Loucy (cell line): ENCODE measurements at regions not wholly inside any gene's neighbourhood (a gene's known extent, or its start where the extent isn't known, plus 50 kb on each side); places are given as distances from the start of the nearest gene placed in this dataset.

Source experiments
- EZH2phosphoT487 ChIP-seq: fragments of 200-600 bp; IDR thresholded peaks from 2 replicates; pipeline ENCODE4 v1.6.1; 2018; ENCODE audit warnings: antibody characterized with exemption, mild to moderate bottlenecking, moderate library complexity, borderline replicate concordance
- TF ChIP-seq, protein P1 (sequence below): fragments of 200-600 bp; sonication (generic); conservative IDR thresholded peaks from 2 replicates; pipeline ENCODE4 v1.5.1; 2014; ENCODE audit warnings: mild to moderate bottlenecking, antibody characterized with exemption, low read length

DNA sequence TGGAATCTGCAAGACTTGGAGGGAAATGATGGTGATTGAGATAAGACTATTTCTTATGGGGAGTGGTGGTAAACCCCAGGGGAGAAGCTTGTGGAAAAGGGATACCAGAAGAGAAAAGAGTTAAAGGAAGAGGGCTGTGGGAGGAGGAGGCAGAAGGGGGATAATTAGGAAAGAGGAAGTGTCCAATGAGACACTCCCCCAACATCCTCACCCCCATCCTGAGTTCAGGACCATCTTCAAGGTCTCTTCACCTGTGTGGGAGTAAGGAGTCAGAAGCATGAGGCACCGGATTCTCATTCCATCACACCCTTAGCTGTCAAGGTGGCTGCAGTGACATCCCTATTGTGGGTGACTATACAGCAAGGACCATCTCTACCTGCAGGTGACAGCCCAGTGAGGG lies 106.6 kb upstream of the POC5 start:
- TF ChIP-seq, protein P1, sequence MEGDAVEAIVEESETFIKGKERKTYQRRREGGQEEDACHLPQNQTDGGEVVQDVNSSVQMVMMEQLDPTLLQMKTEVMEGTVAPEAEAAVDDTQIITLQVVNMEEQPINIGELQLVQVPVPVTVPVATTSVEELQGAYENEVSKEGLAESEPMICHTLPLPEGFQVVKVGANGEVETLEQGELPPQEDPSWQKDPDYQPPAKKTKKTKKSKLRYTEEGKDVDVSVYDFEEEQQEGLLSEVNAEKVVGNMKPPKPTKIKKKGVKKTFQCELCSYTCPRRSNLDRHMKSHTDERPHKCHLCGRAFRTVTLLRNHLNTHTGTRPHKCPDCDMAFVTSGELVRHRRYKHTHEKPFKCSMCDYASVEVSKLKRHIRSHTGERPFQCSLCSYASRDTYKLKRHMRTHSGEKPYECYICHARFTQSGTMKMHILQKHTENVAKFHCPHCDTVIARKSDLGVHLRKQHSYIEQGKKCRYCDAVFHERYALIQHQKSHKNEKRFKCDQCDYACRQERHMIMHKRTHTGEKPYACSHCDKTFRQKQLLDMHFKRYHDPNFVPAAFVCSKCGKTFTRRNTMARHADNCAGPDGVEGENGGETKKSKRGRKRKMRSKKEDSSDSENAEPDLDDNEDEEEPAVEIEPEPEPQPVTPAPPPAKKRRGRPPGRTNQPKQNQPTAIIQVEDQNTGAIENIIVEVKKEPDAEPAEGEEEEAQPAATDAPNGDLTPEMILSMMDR = no peak
- no peak for TF ChIP-seq EZH2phosphoT487
